CD4-positive, alpha-beta T cell (primary cell): ENCODE measurements at regions not wholly inside any gene's neighbourhood (a gene's known extent, or its start where the extent isn't known, plus 50 kb on each side); places are given as distances from the start of the nearest gene placed in this dataset.

Experiments
- ATAC-seq: fragments of 200-7000 bp; cut with Tn5 transposase; one replicate; pipeline ENCODE4 v1.10.0; 2022; ENCODE audit warnings: mild to moderate bottlenecking; ENCODE audit not compliant: poor library complexity
- CTCF ChIA-PET: fragments of 350-600 bp; sonication (Branson Sonifier 250); formaldehyde crosslinking; loops from one replicate; lab custom pipeline; 2021; ENCODE audit warnings: antibody characterized with exemption, inconsistent platforms; lab: Charles Lee
- POLR2A ChIA-PET: fragments of 350-600 bp; sonication (Branson Sonifier 250); formaldehyde crosslinking; loops from one replicate; lab custom pipeline; 2021; ENCODE audit warnings: antibody characterized with exemption, inconsistent platforms; lab: Charles Lee
- DNase-seq, 14 experiments: peaks; one replicate each; pipeline ENCODE4 v3.0.0-alpha.2; 2013 to 2020; ENCODE audit warnings: mixed read lengths in 2 of 14
- H3K27ac ChIP-seq, 2 donors: one replicate each; pipeline versions ENCODE4 v1.5.1 to v1.7.0; 2013; ENCODE audit warnings: low read length in 2 of 2, low read depth in 1 of 2, mild to moderate bottlenecking in 1 of 2
- H3K27me3 ChIP-seq, 2 experiments: 1 replicate in 1 of 2; 2 replicates in 1 of 2; pipeline versions ENCODE4 v1.6.1 to v1.7.0; 2013; ENCODE audit warnings: low read length in 2 of 2, control low read depth in 1 of 2, mild to moderate bottlenecking in 1 of 2, moderate library complexity in 1 of 2; ENCODE audit not compliant: insufficient read depth in 2 of 2, control insufficient read depth in 1 of 2
- H3K36me3 ChIP-seq: one replicate; pipeline ENCODE4 v1.6.1; 2013; ENCODE audit warnings: low read length, control low read depth; ENCODE audit not compliant: insufficient read depth
- H3K4me1 ChIP-seq: one replicate; pipeline ENCODE4 v1.6.1; 2013; ENCODE audit warnings: low read length, control low read depth; ENCODE audit not compliant: insufficient read depth
- H3K4me3 ChIP-seq: one replicate; pipeline ENCODE4 v1.5.1; 2013; ENCODE audit warnings: mild to moderate bottlenecking, low read length, moderate library complexity
- H3K9me3 ChIP-seq, 2 experiments: 1 replicate in 1 of 2; 2 replicates in 1 of 2; pipeline versions ENCODE4 v1.6.1 to v1.7.0; 2013; ENCODE audit warnings: low read length in 2 of 2, mild to moderate bottlenecking in 2 of 2, control low read depth in 1 of 2, moderate library complexity in 1 of 2; ENCODE audit not compliant: control insufficient read depth in 1 of 2, insufficient read depth in 1 of 2
- H3K27ac Mint-ChIP-seq: one replicate; pipeline ENCODE4 v1.8.0; 2020; ENCODE audit warnings: mixed read lengths
- H3K27me3 Mint-ChIP-seq: one replicate; pipeline ENCODE4 v1.8.0; 2021; ENCODE audit warnings: mixed read lengths
- H3K36me3 Mint-ChIP-seq: one replicate; pipeline ENCODE4 v1.8.0; 2021; ENCODE audit warnings: low read depth, mixed read lengths
- H3K4me1 Mint-ChIP-seq: one replicate; pipeline ENCODE4 v1.8.0; 2021; ENCODE audit warnings: low read depth, mixed read lengths
- H3K4me3 Mint-ChIP-seq: one replicate; pipeline ENCODE4 v1.8.0; 2020; ENCODE audit warnings: mild to moderate bottlenecking, mixed read lengths
- H3K9me3 Mint-ChIP-seq: one replicate; pipeline ENCODE4 v1.8.0; 2020; ENCODE audit warnings: mixed read lengths
- CTCF ChIP-seq: fragments of 200-600 bp; IDR thresholded peaks from one replicate; pipeline ENCODE4 v1.8.0; 2022; ENCODE audit warnings: antibody characterized with exemption, mild to moderate bottlenecking
- intact Hi-C, 2 experiments: fragments of 100-400 bp; cut with DNase I in 1 of 2; cut with micrococcal nuclease in 1 of 2; formaldehyde crosslinking; loops; one replicate each; pipeline versions ENCODE4 v1.15.1 to v1.9.0; 2023 to 2025; cut with DNase I, micrococcal nuclease

GRCh38 chr9:79149585-79149984 is 422.2 kb upstream of the TLE4 start:
- H3K9me3 Mint-ChIP-seq: no peaks in the 10 kb centered on the region
- H3K4me3 Mint-ChIP-seq: no peak overlapping the region
- ChIA-PET POLR2A (no interaction called here), CTCF (no interaction called here)
- Histone ChIP-seq H3K4me1 (no peaks in the 10 kb centered on the region), H3K36me3 (no peaks in the 10 kb centered on the region), H3K27ac (no peak overlapping the region), H3K9me3 (peaks cover 0 to 4% of the 10 kb centered on the region in 2 experiments), H3K4me3 (no peak overlapping the region), H3K27me3 (no peaks in the 10 kb centered on the region)
- TF ChIP-seq CTCF: no peak
- peaks cover 4% of the 10 kb centered on the region for H3K27me3 Mint-ChIP-seq
- DNase-seq (no peak), ATAC-seq (no peak)
- H3K4me1 Mint-ChIP-seq: no peaks in the 10 kb centered on the region
- H3K27ac Mint-ChIP-seq: no peak overlapping the region
- intact Hi-C loops: no loop called here
- H3K36me3 Mint-ChIP-seq: no peaks in the 10 kb centered on the region

DNA sequence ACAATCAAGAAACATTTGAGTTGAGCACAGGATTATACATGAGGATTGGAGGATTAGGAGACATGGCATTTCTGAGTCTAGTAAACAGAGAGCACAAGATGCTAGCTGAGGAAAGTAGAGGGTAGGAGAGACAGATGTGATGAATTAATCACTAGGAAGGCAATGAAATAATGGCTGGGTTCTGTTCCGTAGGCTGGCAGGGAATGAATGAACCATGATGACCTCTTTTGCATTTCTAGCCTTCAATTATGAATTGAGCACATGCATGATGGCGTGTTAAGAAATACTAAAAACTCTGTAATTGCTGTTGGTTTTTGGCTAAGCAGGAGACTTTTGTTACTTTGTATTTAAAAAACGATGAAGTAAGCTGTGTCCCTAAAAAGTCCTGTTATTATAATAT is 420.0 kb upstream of the TLE4 start:
- ChIA-PET CTCF (no interaction called here), POLR2A (no interaction called here)
- no peak overlapping the region for H3K4me3 ChIP-seq
- H3K27me3 ChIP-seq: no peaks in the 10 kb centered on the region
- H3K27me3 Mint-ChIP-seq: peaks cover 4% of the 10 kb centered on the region
- intact Hi-C loops: no loop called here
- no peak overlapping the region for H3K27ac ChIP-seq
- no peaks in the 10 kb centered on the region for H3K9me3 Mint-ChIP-seq
- no peak for TF ChIP-seq CTCF
- no peak overlapping the region for H3K4me3 Mint-ChIP-seq
- no peaks in the 10 kb centered on the region for H3K4me1 Mint-ChIP-seq
- peaks cover 0 to 4% of the 10 kb centered on the region in 2 experiments for H3K9me3 ChIP-seq
- ATAC-seq: no peak
- H3K27ac Mint-ChIP-seq: no peak overlapping the region
- no peaks in the 10 kb centered on the region for H3K36me3 Mint-ChIP-seq
- H3K4me1 ChIP-seq: no peaks in the 10 kb centered on the region
- no peak for DNase-seq
- no peaks in the 10 kb centered on the region for H3K36me3 ChIP-seq

DNA sequence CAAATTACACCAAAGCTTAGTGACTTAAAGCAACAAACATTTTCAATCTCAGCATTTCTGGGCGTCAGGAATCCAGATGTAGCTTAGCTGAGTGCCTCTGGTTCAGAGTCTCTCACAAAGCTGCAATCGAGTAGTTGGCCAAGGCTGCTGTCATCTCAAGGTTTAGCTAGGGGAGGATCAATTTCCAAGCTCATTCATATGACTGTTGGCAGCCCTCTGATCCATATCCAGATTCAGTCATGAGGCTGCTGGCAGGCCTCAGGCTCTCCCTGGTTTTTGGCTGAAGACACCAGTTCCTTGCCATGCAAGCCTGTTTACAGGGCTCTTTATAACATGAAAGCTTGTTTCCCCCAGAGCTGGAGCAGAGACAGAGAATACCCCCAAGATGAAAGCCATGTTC is 419.5 kb upstream of the TLE4 start:
- DNase-seq (no peak), ATAC-seq (no peak)
- POLR2A ChIA-PET: no interaction called here
- Mint-ChIP-seq H3K36me3 (no peaks in the 10 kb centered on the region), H3K4me1 (no peaks in the 10 kb centered on the region), H3K27me3 (peaks cover 4% of the 10 kb centered on the region), H3K4me3 (no peak overlapping the region), H3K9me3 (no peaks in the 10 kb centered on the region), H3K27ac (no peak overlapping the region)
- CTCF ChIA-PET: no interaction called here
- H3K27me3 ChIP-seq: no peaks in the 10 kb centered on the region
- H3K4me1 ChIP-seq: no peaks in the 10 kb centered on the region
- H3K36me3 ChIP-seq: no peaks in the 10 kb centered on the region
- no peak overlapping the region for H3K27ac ChIP-seq
- intact Hi-C loops: no loop called here
- no peak for TF ChIP-seq CTCF
- peaks cover 0 to 4% of the 10 kb centered on the region in 2 experiments for H3K9me3 ChIP-seq
- no peak overlapping the region for H3K4me3 ChIP-seq
